Superior temporal gyrus (tissue), 1 donor: ENCODE measurements at regions not wholly inside any gene's neighbourhood (a gene's known extent, or its start where the extent isn't known, plus 50 kb on each side); places are given as distances from the start of the nearest gene placed in this dataset.

Source experiments
- DNase-seq: peaks from one replicate; pipeline ENCODE4 v3.0.0-alpha.2; 2016; ENCODE audit errors: extremely low spot score

GRCh38 chr4:176627916-176628315, 164.8 kb downstream of the VEGFC start:
- DNase-seq: no peak

- DNase-seq: peak; percentile 51
Observed at GRCh38 chr4:176631611-176632010, 161.1 kb downstream of the VEGFC start.
